Left ventricle myocardium inferior (tissue), 1 donor: ENCODE measurements at regions not wholly inside any gene's neighbourhood (a gene's known extent, or its start where the extent isn't known, plus 50 kb on each side); places are given as distances from the start of the nearest gene placed in this dataset.

Experiments used
- DNase-seq: peaks from one replicate; pipeline ENCODE4 v3.0.0-alpha.2; 2020
- H3K27ac ChIP-seq: fragments of 200-600 bp; replicated peaks from 2 replicates; pipeline ENCODE4 v1.8.0; 2021
- H3K27me3 ChIP-seq: fragments of 200-600 bp; 2 replicates; pipeline ENCODE4 v1.8.0; 2021; ENCODE audit warnings: low read depth
- H3K36me3 ChIP-seq: fragments of 200-600 bp; 2 replicates; pipeline ENCODE4 v1.8.0; 2021
- H3K4me1 ChIP-seq: fragments of 200-600 bp; 2 replicates; pipeline ENCODE4 v1.8.0; 2021
- H3K4me3 ChIP-seq: fragments of 200-600 bp; 2 replicates; pipeline ENCODE4 v1.8.0; 2021; ENCODE audit warnings: mild to moderate bottlenecking, moderate library complexity
- H3K9me3 ChIP-seq: fragments of 200-600 bp; replicated peaks from 2 replicates; pipeline ENCODE4 v1.8.0; 2021
- intact Hi-C: fragments of 100-400 bp; cut with micrococcal nuclease; formaldehyde crosslinking; loops from one replicate; pipeline ENCODE4 v1.11.0; 2022
- TF ChIP-seq, protein P1 (sequence below): fragments of 200-600 bp; IDR thresholded peaks from 2 replicates; pipeline ENCODE4 v1.8.0; 2021; ENCODE audit warnings: antibody characterized with exemption, mild to moderate bottlenecking, borderline replicate concordance
- donor health status: DM: no; HTN: yes; CAD: no; lungs with severe emphysema.

DNA sequence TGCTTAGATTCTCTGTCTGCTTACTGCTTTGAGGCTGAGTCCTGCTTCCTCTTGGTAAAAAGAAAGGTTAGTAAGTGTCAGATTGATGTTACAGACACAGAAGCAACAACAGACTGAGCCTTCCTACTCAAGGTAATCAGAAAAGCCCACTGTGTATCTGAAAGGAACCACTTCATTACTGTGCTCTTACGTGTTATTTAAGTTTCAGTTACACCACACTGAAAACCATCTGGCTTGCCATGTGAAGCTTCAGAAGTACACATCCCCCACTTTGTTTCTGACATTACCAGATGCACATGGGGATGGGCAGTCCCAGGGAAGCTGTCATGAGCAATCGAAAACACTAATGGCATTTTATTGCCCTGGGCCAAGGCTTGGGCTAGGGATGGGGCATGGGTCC is 1290.1 kb downstream of the AACS start:
- H3K4me1 ChIP-seq, result no peaks in the 10 kb centered on the region
- TF ChIP-seq, protein P1, sequence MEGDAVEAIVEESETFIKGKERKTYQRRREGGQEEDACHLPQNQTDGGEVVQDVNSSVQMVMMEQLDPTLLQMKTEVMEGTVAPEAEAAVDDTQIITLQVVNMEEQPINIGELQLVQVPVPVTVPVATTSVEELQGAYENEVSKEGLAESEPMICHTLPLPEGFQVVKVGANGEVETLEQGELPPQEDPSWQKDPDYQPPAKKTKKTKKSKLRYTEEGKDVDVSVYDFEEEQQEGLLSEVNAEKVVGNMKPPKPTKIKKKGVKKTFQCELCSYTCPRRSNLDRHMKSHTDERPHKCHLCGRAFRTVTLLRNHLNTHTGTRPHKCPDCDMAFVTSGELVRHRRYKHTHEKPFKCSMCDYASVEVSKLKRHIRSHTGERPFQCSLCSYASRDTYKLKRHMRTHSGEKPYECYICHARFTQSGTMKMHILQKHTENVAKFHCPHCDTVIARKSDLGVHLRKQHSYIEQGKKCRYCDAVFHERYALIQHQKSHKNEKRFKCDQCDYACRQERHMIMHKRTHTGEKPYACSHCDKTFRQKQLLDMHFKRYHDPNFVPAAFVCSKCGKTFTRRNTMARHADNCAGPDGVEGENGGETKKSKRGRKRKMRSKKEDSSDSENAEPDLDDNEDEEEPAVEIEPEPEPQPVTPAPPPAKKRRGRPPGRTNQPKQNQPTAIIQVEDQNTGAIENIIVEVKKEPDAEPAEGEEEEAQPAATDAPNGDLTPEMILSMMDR, result no peak
- H3K27me3 ChIP-seq, result no peaks in the 10 kb centered on the region
- no peak for DNase-seq
- intact Hi-C loops, result no loop called here
- no peak overlapping the region for H3K4me3 ChIP-seq
- H3K27ac ChIP-seq, result no peak overlapping the region
- no peaks in the 10 kb centered on the region for H3K36me3 ChIP-seq
- H3K9me3 ChIP-seq, result peaks cover 11% of the 10 kb centered on the region

GRCh38 chr12:126358806-126359205 is 1293.6 kb downstream of the AACS start:
- no peaks in the 10 kb centered on the region for H3K4me1 ChIP-seq
- H3K4me3 ChIP-seq, result no peak overlapping the region
- TF ChIP-seq, protein P1, result no peak
- intact Hi-C loops, result no loop called here
- DNase-seq, result no peak
- no peaks in the 10 kb centered on the region for H3K36me3 ChIP-seq
- no peak overlapping the region for H3K27ac ChIP-seq
- H3K9me3 ChIP-seq, result peaks cover 14% of the 10 kb centered on the region
- no peaks in the 10 kb centered on the region for H3K27me3 ChIP-seq

GRCh38 chr12:126359216-126359615 is 1294.0 kb downstream of the AACS start:
- DNase-seq, result no peak
- intact Hi-C loops, result no loop called here
- TF ChIP-seq, protein P1, result no peak

GRCh38 chr12:126361804-126362203 is 1296.6 kb downstream of the AACS start:
- TF ChIP-seq, protein P1, result no peak
- Histone ChIP-seq H3K4me3 (no peak overlapping the region), H3K36me3 (no peaks in the 10 kb centered on the region), H3K27ac (no peak overlapping the region), H3K4me1 (no peaks in the 10 kb centered on the region), H3K27me3 (no peaks in the 10 kb centered on the region), H3K9me3 (peaks cover 5% of the 10 kb centered on the region)
- intact Hi-C loops, result no loop called here
- DNase-seq, result no peak

More at GRCh38 chr12:126359216-126359615, 1294.0 kb downstream of the AACS start:
- no peaks in the 10 kb centered on the region for H3K4me1 ChIP-seq
- no peaks in the 10 kb centered on the region for H3K36me3 ChIP-seq
- no peak overlapping the region for H3K4me3 ChIP-seq
- H3K27ac ChIP-seq, result no peak overlapping the region
- no peaks in the 10 kb centered on the region for H3K27me3 ChIP-seq
- peaks cover 14% of the 10 kb centered on the region for H3K9me3 ChIP-seq

DNA sequence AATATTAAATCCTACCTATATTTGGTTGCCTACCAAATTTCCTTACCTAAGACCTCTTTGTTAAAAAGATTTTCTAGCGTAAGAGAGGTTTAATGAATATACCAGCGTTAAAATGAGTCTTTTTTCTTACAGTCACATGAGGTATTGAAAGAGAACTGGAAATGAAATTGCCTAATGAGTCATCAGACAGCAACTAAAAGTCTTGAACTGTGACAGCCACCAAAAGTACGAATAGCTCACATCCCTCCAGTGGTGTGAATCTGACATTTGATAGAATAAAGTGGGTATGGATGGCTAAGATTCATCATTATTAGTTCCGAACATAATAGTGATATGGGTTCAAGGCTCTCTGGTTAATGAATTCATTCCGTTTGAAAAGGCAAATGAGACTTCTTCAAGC is 1297.3 kb downstream of the AACS start:
- Histone ChIP-seq H3K27me3 (no peaks in the 10 kb centered on the region), H3K27ac (no peak overlapping the region), H3K9me3 (peaks cover 5% of the 10 kb centered on the region), H3K36me3 (no peaks in the 10 kb centered on the region), H3K4me3 (no peak overlapping the region), H3K4me1 (no peaks in the 10 kb centered on the region)
- TF ChIP-seq, protein P1, result no peak
- no peak for DNase-seq
- intact Hi-C loops, result no loop called here

DNA sequence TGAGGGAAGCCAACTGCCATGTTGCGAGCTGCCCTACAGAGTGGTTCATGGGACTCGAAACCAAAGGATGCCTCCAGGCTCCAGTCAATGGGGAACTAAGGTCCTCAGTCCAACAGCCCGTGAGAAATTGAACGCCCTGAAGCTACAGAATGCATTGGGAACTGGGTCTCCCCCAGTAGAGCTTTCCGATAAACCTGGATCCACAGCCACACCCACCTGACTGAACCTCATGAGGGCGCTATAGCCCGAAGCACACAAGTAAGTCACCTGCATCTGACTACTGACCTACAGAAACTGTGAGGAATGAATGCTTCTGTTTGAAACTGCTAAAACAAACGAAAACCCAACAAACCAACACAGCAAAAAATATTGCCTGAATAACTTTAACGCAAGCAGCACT is 1297.7 kb downstream of the AACS start:
- Histone ChIP-seq H3K36me3 (no peaks in the 10 kb centered on the region), H3K9me3 (peaks cover 5% of the 10 kb centered on the region), H3K4me1 (no peaks in the 10 kb centered on the region), H3K4me3 (no peak overlapping the region), H3K27me3 (no peaks in the 10 kb centered on the region), H3K27ac (no peak overlapping the region)
- intact Hi-C loops, result no loop called here
- DNase-seq, result no peak
- TF ChIP-seq, protein P1, result no peak
